ENCODE measurements at regions not wholly inside any gene's neighbourhood (a gene's known extent, or its start where the extent isn't known, plus 50 kb on each side); places are given as distances from the start of the nearest gene placed in this dataset.

DNA sequence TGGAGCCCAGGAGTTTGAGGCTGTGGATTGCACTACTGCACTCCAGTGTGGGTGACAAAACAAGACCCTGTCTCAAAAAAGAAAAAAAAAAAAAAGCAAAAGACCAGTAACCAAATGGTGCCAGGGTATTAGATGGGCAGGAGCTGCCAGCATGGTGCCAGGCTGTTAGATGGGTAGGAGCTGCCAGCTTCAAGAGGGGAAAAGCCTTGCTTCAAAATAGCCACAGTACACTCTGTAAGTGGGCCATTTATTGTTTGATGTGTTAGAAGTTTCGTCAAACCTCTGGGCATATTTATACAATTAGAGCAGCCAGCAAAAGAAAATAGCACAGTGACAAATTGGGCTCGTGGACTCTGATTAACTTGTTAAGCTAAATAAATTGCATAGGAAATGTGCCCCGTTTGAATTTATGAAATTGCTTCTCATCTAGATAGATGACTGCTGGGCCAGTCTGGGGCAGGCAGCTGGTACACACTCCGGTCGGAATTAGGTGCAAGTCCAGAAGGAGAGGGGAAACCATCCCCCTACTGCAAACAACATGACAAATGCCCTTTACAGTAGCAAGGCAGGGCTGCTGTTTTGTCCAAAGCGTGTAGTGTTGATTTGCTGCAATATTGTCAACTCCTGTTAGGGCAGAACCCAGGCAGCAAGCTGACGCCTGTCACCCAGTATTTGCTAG, 126.3 kb upstream of the IRX3 start:
- TF ChIP-seq TAF1 (IDR thresholded peaks at IDR 0.05; ENCODE audit: low read depth), result no peak
- TF ChIP-seq, protein P1, sequence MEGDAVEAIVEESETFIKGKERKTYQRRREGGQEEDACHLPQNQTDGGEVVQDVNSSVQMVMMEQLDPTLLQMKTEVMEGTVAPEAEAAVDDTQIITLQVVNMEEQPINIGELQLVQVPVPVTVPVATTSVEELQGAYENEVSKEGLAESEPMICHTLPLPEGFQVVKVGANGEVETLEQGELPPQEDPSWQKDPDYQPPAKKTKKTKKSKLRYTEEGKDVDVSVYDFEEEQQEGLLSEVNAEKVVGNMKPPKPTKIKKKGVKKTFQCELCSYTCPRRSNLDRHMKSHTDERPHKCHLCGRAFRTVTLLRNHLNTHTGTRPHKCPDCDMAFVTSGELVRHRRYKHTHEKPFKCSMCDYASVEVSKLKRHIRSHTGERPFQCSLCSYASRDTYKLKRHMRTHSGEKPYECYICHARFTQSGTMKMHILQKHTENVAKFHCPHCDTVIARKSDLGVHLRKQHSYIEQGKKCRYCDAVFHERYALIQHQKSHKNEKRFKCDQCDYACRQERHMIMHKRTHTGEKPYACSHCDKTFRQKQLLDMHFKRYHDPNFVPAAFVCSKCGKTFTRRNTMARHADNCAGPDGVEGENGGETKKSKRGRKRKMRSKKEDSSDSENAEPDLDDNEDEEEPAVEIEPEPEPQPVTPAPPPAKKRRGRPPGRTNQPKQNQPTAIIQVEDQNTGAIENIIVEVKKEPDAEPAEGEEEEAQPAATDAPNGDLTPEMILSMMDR (IDR thresholded peaks at IDR 0.05; ENCODE audit: poor library complexity, severe bottlenecking), result no peak
- TF ChIP-seq RAD21 (conservative IDR thresholded peaks at IDR 0.05), result no peak
- TF ChIP-seq, protein P2, sequence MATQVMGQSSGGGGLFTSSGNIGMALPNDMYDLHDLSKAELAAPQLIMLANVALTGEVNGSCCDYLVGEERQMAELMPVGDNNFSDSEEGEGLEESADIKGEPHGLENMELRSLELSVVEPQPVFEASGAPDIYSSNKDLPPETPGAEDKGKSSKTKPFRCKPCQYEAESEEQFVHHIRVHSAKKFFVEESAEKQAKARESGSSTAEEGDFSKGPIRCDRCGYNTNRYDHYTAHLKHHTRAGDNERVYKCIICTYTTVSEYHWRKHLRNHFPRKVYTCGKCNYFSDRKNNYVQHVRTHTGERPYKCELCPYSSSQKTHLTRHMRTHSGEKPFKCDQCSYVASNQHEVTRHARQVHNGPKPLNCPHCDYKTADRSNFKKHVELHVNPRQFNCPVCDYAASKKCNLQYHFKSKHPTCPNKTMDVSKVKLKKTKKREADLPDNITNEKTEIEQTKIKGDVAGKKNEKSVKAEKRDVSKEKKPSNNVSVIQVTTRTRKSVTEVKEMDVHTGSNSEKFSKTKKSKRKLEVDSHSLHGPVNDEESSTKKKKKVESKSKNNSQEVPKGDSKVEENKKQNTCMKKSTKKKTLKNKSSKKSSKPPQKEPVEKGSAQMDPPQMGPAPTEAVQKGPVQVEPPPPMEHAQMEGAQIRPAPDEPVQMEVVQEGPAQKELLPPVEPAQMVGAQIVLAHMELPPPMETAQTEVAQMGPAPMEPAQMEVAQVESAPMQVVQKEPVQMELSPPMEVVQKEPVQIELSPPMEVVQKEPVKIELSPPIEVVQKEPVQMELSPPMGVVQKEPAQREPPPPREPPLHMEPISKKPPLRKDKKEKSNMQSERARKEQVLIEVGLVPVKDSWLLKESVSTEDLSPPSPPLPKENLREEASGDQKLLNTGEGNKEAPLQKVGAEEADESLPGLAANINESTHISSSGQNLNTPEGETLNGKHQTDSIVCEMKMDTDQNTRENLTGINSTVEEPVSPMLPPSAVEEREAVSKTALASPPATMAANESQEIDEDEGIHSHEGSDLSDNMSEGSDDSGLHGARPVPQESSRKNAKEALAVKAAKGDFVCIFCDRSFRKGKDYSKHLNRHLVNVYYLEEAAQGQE (IDR thresholded peaks at IDR 0.05; ENCODE audit: borderline replicate concordance), result no peak
- no peak for TF ChIP-seq EZH2 (IDR thresholded peaks at IDR 0.05; ENCODE audit: borderline replicate concordance, insufficient read depth, low read length, poor library complexity, severe bottlenecking)
- no peak for TF ChIP-seq POLR2AphosphoS5 (IDR thresholded peaks at IDR 0.05)
- TF ChIP-seq EP300 (conservative IDR thresholded peaks at IDR 0.05; ENCODE audit: poor library complexity, severe bottlenecking), result no peak
- no peak for TF ChIP-seq SMC3 (conservative IDR thresholded peaks at IDR 0.05; ENCODE audit: poor library complexity)
